ENCODE measurements at regions not wholly inside any gene's neighbourhood (a gene's known extent, or its start where the extent isn't known, plus 50 kb on each side); places are given as distances from the start of the nearest gene placed in this dataset.

GRCh38 chr5:116389601-116390000, 185.0 kb downstream of the SEMA6A start:
- Mint-ChIP-seq H3K27ac (no peak overlapping the region), H3K36me3 (peaks cover 75% of the 10 kb centered on the region), H3K9me3 (peaks cover 6% of the 10 kb centered on the region), H3K4me1 (no peaks in the 10 kb centered on the region), H3K27me3 (no peaks in the 10 kb centered on the region), H3K4me3 (no peak overlapping the region)
- no peak for ATAC-seq

- H3K36me3 Mint-ChIP-seq = peaks cover 68% of the 10 kb centered on the region
- no peak overlapping the region for H3K4me3 Mint-ChIP-seq
- H3K27me3 Mint-ChIP-seq = no peaks in the 10 kb centered on the region
- peaks cover 6% of the 10 kb centered on the region for H3K9me3 Mint-ChIP-seq
- no peak for ATAC-seq
- H3K4me1 Mint-ChIP-seq = no peaks in the 10 kb centered on the region
- no peak overlapping the region for H3K27ac Mint-ChIP-seq
Measured at GRCh38 chr5:116388564-116389258, 185.9 kb downstream of the SEMA6A start.

GRCh38 chr5:116387738-116388137, 186.9 kb downstream of the SEMA6A start:
- no peaks in the 10 kb centered on the region for H3K27me3 Mint-ChIP-seq
- no peaks in the 10 kb centered on the region for H3K4me1 Mint-ChIP-seq
- peaks cover 6% of the 10 kb centered on the region for H3K9me3 Mint-ChIP-seq
- H3K4me3 Mint-ChIP-seq = no peak overlapping the region
- H3K36me3 Mint-ChIP-seq = peaks cover 73% of the 10 kb centered on the region
- ATAC-seq = no peak
- H3K27ac Mint-ChIP-seq = no peak overlapping the region

- peaks cover 72% of the 10 kb centered on the region for H3K36me3 Mint-ChIP-seq
- H3K9me3 Mint-ChIP-seq = peaks cover 6% of the 10 kb centered on the region
Measured at GRCh38 chr5:116386633-116387032, 188.0 kb downstream of the SEMA6A start.

GRCh38 chr5:116382874-116383266, 191.8 kb downstream of the SEMA6A start:
- no peaks in the 10 kb centered on the region for H3K27me3 Mint-ChIP-seq
- no peaks in the 10 kb centered on the region for H3K9me3 Mint-ChIP-seq
- H3K36me3 Mint-ChIP-seq = peaks cover 51% of the 10 kb centered on the region
- no peak overlapping the region for H3K27ac Mint-ChIP-seq
- ATAC-seq = no peak
- H3K4me3 Mint-ChIP-seq = no peak overlapping the region
- H3K4me1 Mint-ChIP-seq = no peaks in the 10 kb centered on the region

More at GRCh38 chr5:116386633-116387032, 188.0 kb downstream of the SEMA6A start:
- H3K4me3 Mint-ChIP-seq = no peak overlapping the region
- H3K4me1 Mint-ChIP-seq = no peaks in the 10 kb centered on the region
- ATAC-seq = no peak
- no peaks in the 10 kb centered on the region for H3K27me3 Mint-ChIP-seq
- H3K27ac Mint-ChIP-seq = no peak overlapping the region

- Mint-ChIP-seq H3K36me3 (peaks cover 45% of the 10 kb centered on the region), H3K27ac (no peak overlapping the region), H3K4me1 (no peaks in the 10 kb centered on the region), H3K27me3 (no peaks in the 10 kb centered on the region), H3K4me3 (no peak overlapping the region), H3K9me3 (no peaks in the 10 kb centered on the region)
- ATAC-seq = no peak
Measured at GRCh38 chr5:116382032-116382873, 192.4 kb downstream of the SEMA6A start.

GRCh38 chr5:116381201-116381600, 193.4 kb downstream of the SEMA6A start:
- no peak overlapping the region for H3K27ac Mint-ChIP-seq
- peaks cover 46% of the 10 kb centered on the region for H3K36me3 Mint-ChIP-seq
- H3K4me3 Mint-ChIP-seq = no peak overlapping the region
- no peaks in the 10 kb centered on the region for H3K27me3 Mint-ChIP-seq
- no peak for ATAC-seq
- H3K9me3 Mint-ChIP-seq = no peaks in the 10 kb centered on the region
- H3K4me1 Mint-ChIP-seq = no peaks in the 10 kb centered on the region

- H3K9me3 Mint-ChIP-seq = no peaks in the 10 kb centered on the region
- no peak for ATAC-seq
- no peaks in the 10 kb centered on the region for H3K4me1 Mint-ChIP-seq
- H3K4me3 Mint-ChIP-seq = no peak overlapping the region
- H3K27ac Mint-ChIP-seq = no peak overlapping the region
- no peaks in the 10 kb centered on the region for H3K27me3 Mint-ChIP-seq
- peaks cover 44% of the 10 kb centered on the region for H3K36me3 Mint-ChIP-seq
Measured at GRCh38 chr5:116380621-116381020, 194.0 kb downstream of the SEMA6A start.

- peaks cover 45% of the 10 kb centered on the region for H3K36me3 Mint-ChIP-seq
- H3K27me3 Mint-ChIP-seq = no peaks in the 10 kb centered on the region
- H3K9me3 Mint-ChIP-seq = no peaks in the 10 kb centered on the region
- ATAC-seq = no peak
- H3K27ac Mint-ChIP-seq = no peak overlapping the region
- no peaks in the 10 kb centered on the region for H3K4me1 Mint-ChIP-seq
- H3K4me3 Mint-ChIP-seq = no peak overlapping the region
Measured at GRCh38 chr5:116379306-116379705, 195.3 kb downstream of the SEMA6A start.

GRCh38 chr5:116378777-116379121, 195.9 kb downstream of the SEMA6A start:
- Mint-ChIP-seq H3K9me3 (no peaks in the 10 kb centered on the region), H3K4me1 (no peaks in the 10 kb centered on the region), H3K27ac (no peak overlapping the region), H3K4me3 (no peak overlapping the region), H3K36me3 (peaks cover 46% of the 10 kb centered on the region), H3K27me3 (no peaks in the 10 kb centered on the region)
- no peak for ATAC-seq

GRCh38 chr5:116378007-116378776, 196.4 kb downstream of the SEMA6A start:
- Mint-ChIP-seq H3K4me3 (no peak overlapping the region), H3K9me3 (no peaks in the 10 kb centered on the region), H3K27me3 (no peaks in the 10 kb centered on the region), H3K4me1 (no peaks in the 10 kb centered on the region), H3K27ac (no peak overlapping the region), H3K36me3 (peaks cover 46% of the 10 kb centered on the region)
- no peak for ATAC-seq

- Mint-ChIP-seq H3K27ac (no peak overlapping the region), H3K9me3 (no peaks in the 10 kb centered on the region), H3K27me3 (no peaks in the 10 kb centered on the region), H3K4me3 (no peak overlapping the region), H3K4me1 (no peaks in the 10 kb centered on the region), H3K36me3 (peaks cover 42% of the 10 kb centered on the region)
- peak; percentile 14 for ATAC-seq
Measured at GRCh38 chr5:116377276-116378006, 197.2 kb downstream of the SEMA6A start.

- ATAC-seq = no peak
- Mint-ChIP-seq H3K36me3 (peaks cover 39% of the 10 kb centered on the region), H3K4me1 (no peaks in the 10 kb centered on the region), H3K9me3 (no peaks in the 10 kb centered on the region), H3K27ac (no peak overlapping the region), H3K4me3 (no peak overlapping the region), H3K27me3 (no peaks in the 10 kb centered on the region)
Measured at GRCh38 chr5:116375926-116376325, 198.7 kb downstream of the SEMA6A start.

- Mint-ChIP-seq H3K36me3 (peaks cover 39% of the 10 kb centered on the region), H3K4me3 (no peak overlapping the region), H3K27ac (no peak overlapping the region), H3K4me1 (no peaks in the 10 kb centered on the region), H3K9me3 (no peaks in the 10 kb centered on the region), H3K27me3 (no peaks in the 10 kb centered on the region)
- no peak for ATAC-seq
Measured at GRCh38 chr5:116374434-116374852, 200.2 kb downstream of the SEMA6A start.

All from stimulated activated memory B cell treated with anti-CD40 and anti-IgM and Interleukin-4, amounts not matched to agents 10 μg/mL and 1 μg/mL and 100 μg/mL, for 72 hours (primary cell).